Neural cell (in vitro differentiated cells): ENCODE measurements at regions not wholly inside any gene's neighbourhood (a gene's known extent, or its start where the extent isn't known, plus 50 kb on each side); places are given as distances from the start of the nearest gene placed in this dataset.

Source experiments
- H2AFZ ChIP-seq: fragments of 200-600, 300-800 bp; sonication (generic), shearing (Covaris generic); 2 replicates; pipeline ENCODE4 v1.6.0; 2014; ENCODE audit warnings: low read depth, mild to moderate bottlenecking, antibody characterized with exemption, low read length, moderate library complexity
- H3F3A ChIP-seq: fragments of 200-600 bp; shearing (Covaris generic); 2 replicates; pipeline ENCODE4 v1.6.1; 2016; ENCODE audit warnings: mild to moderate bottlenecking, moderate library complexity, mixed read lengths, antibody characterized with exemption, low read length; ENCODE audit not compliant: insufficient read depth, poor library complexity, severe bottlenecking
- H3K27ac ChIP-seq: fragments of 200-600, 300-800 bp; sonication (generic), shearing (Covaris generic); 2 replicates; pipeline ENCODE4 v1.5.1; 2014; ENCODE audit warnings: mild to moderate bottlenecking, low read length, moderate library complexity
- H3K27me3 ChIP-seq: fragments of 300-800, 200-600 bp; sonication (generic), shearing (Covaris generic); 2 replicates; pipeline ENCODE4 v1.6.0; 2014; ENCODE audit warnings: mild to moderate bottlenecking, low read depth, low read length, moderate library complexity; ENCODE audit not compliant: insufficient read depth
- H3K36me3 ChIP-seq: fragments of 300-800, 200-600 bp; sonication (generic), shearing (Covaris generic); 2 replicates; pipeline ENCODE4 v1.5.1; 2014; ENCODE audit warnings: mild to moderate bottlenecking, antibody characterized with exemption, low read length, moderate library complexity; ENCODE audit not compliant: insufficient read depth
- H3K4me2 ChIP-seq: fragments of 300-800, 200-600 bp; sonication (generic), shearing (Covaris generic); 2 replicates; pipeline ENCODE4 v1.6.0; 2014; ENCODE audit warnings: mild to moderate bottlenecking, low read length
- H3K4me3 ChIP-seq: fragments of 300-800, 200-600 bp; sonication (generic), shearing (Covaris generic); 2 replicates; pipeline ENCODE4 v1.5.1; 2014; ENCODE audit warnings: mild to moderate bottlenecking, low read length, moderate library complexity
- H3K79me2 ChIP-seq: fragments of 200-600 bp; shearing (Covaris generic); replicated peaks from 2 replicates; pipeline ENCODE4 v1.6.0; 2014; ENCODE audit warnings: mild to moderate bottlenecking, low read length, moderate library complexity; ENCODE audit not compliant: insufficient read depth
- H3K9ac ChIP-seq: fragments of 300-800, 200-600 bp; sonication (generic), shearing (Covaris generic); 2 replicates; pipeline ENCODE4 v1.6.1; 2016; ENCODE audit warnings: mild to moderate bottlenecking, low read length, mixed read lengths
- H3K9me2 ChIP-seq: fragments of 200-600 bp; shearing (Covaris generic); 2 replicates; pipeline ENCODE4 v1.6.1; 2016; ENCODE audit warnings: mild to moderate bottlenecking, low read length, mixed read lengths; ENCODE audit not compliant: insufficient read depth
- H3K9me3 ChIP-seq: fragments of 200-600, 300-800 bp; sonication (generic), shearing (Covaris generic); 2 replicates; pipeline ENCODE4 v1.6.1; 2016; ENCODE audit warnings: mild to moderate bottlenecking, mixed run types, low read length, moderate library complexity, mixed read lengths
- H4K20me1 ChIP-seq: fragments of 200-600 bp; shearing (Covaris generic); 2 replicates; pipeline ENCODE4 v1.6.1; 2016; ENCODE audit warnings: mild to moderate bottlenecking, mixed run types; ENCODE audit not compliant: insufficient read depth
- CTCF ChIP-seq: fragments of 450-650 bp; IDR thresholded peaks from 2 replicates; pipeline ENCODE4 v1.5.1; 2014; ENCODE audit warnings: antibody characterized with exemption, mild to moderate bottlenecking, moderate library complexity; ENCODE audit not compliant: poor library complexity, severe bottlenecking
- EP300 ChIP-seq: fragments of 450-650 bp; conservative IDR thresholded peaks from 2 replicates; pipeline ENCODE4 v1.6.1; 2014; ENCODE audit warnings: antibody characterized with exemption, mild to moderate bottlenecking, moderate library complexity; ENCODE audit not compliant: poor library complexity, severe bottlenecking
- EZH2 ChIP-seq: fragments of 200-600, 300-800 bp; shearing (Covaris generic), sonication (generic); IDR thresholded peaks from 2 replicates; pipeline ENCODE4 v1.6.1; 2014; ENCODE audit warnings: antibody characterized with exemption, low read length, borderline replicate concordance, mild to moderate bottlenecking; ENCODE audit not compliant: insufficient read depth, poor library complexity, severe bottlenecking
- MXI1 ChIP-seq: fragments of 450-650 bp; conservative IDR thresholded peaks from 2 replicates; pipeline ENCODE4 v1.6.1; 2014; ENCODE audit warnings: antibody characterized with exemption, mild to moderate bottlenecking; ENCODE audit not compliant: poor library complexity, severe bottlenecking
- POLR2AphosphoS5 ChIP-seq: IDR thresholded peaks from 2 replicates; pipeline ENCODE4 v1.6.1; 2012
- RAD21 ChIP-seq: fragments of 450-650 bp; conservative IDR thresholded peaks from 2 replicates; pipeline ENCODE4 v1.6.1; 2014; ENCODE audit warnings: antibody characterized with exemption, mild to moderate bottlenecking, moderate library complexity
- REST ChIP-seq: IDR thresholded peaks from 2 replicates; pipeline ENCODE4 v1.6.1; 2012; ENCODE audit warnings: borderline replicate concordance
- SMC3 ChIP-seq: fragments of 450-650 bp; conservative IDR thresholded peaks from 2 replicates; pipeline ENCODE4 v1.6.1; 2014; ENCODE audit warnings: antibody characterized with exemption, mild to moderate bottlenecking, moderate library complexity; ENCODE audit not compliant: poor library complexity
- TAF1 ChIP-seq: IDR thresholded peaks from 2 replicates; pipeline ENCODE4 v1.6.1; 2012; ENCODE audit warnings: low read depth

GRCh38 chr7:68679459-68680234 is 918.6 kb upstream of the AUTS2 start:
- H3K9me3 ChIP-seq, result no peaks in the 10 kb centered on the region
- no peak overlapping the region for H3K27ac ChIP-seq
- no peaks in the 10 kb centered on the region for H3K9me2 ChIP-seq
- no peak overlapping the region for H2AFZ ChIP-seq
- H4K20me1 ChIP-seq, result no peaks in the 10 kb centered on the region
- H3K4me2 ChIP-seq, result no peak overlapping the region
- H3K36me3 ChIP-seq, result no peaks in the 10 kb centered on the region
- no peak overlapping the region for H3K4me3 ChIP-seq
- no peaks in the 10 kb centered on the region for H3K27me3 ChIP-seq
- no peaks in the 10 kb centered on the region for H3F3A ChIP-seq
- TF ChIP-seq MXI1 (no peak), CTCF (no peak), EZH2 (no peak), REST (no peak), POLR2AphosphoS5 (no peak), EP300 (no peak), RAD21 (no peak), SMC3 (no peak), TAF1 (no peak)
- H3K9ac ChIP-seq, result no peak overlapping the region
- no peaks in the 10 kb centered on the region for H3K79me2 ChIP-seq

GRCh38 chr7:68680235-68680872 is 917.9 kb upstream of the AUTS2 start:
- TF ChIP-seq REST, result no peak
- no peak for TF ChIP-seq RAD21
- TF ChIP-seq EZH2, result no peak
- no peak for TF ChIP-seq MXI1
- TF ChIP-seq CTCF, result no peak
- no peak for TF ChIP-seq SMC3
- TF ChIP-seq POLR2AphosphoS5, result no peak
- no peak for TF ChIP-seq EP300
- no peak for TF ChIP-seq TAF1
- Histone ChIP-seq H3K4me3 (no peak overlapping the region), H3K27ac (no peak overlapping the region), H3K36me3 (no peaks in the 10 kb centered on the region), H3K9me3 (no peaks in the 10 kb centered on the region), H3K27me3 (no peaks in the 10 kb centered on the region), H3K4me2 (no peak overlapping the region), H3K79me2 (no peaks in the 10 kb centered on the region), H3F3A (no peaks in the 10 kb centered on the region), H3K9me2 (no peaks in the 10 kb centered on the region), H3K9ac (no peak overlapping the region), H2AFZ (no peak overlapping the region), H4K20me1 (no peaks in the 10 kb centered on the region)
